ENCODE measurements at regions not wholly inside any gene's neighbourhood (a gene's known extent, or its start where the extent isn't known, plus 50 kb on each side); places are given as distances from the start of the nearest gene placed in this dataset.

DNA sequence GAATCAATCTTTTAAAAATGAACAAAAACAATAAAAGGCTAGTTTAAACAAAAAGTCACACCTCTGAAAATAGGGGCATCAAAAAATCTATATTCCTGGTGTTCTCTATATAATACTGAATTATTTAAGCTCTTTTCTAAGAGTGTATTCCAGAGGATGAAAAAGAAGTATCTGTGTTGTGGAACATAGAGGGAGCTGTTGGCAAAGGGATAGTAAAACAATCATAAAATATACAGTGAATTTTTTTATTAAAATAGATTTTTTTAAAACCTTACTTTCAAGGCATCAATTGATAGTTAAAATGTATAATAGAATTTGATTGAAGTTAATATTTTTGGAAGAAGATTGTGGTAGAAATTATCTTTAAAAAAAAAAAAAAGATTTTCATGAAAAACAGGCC lies 1409.1 kb upstream of the CELF2 start:
- DNase-seq (ENCODE audit: low spot score), result no peak
- TF ChIP-seq, protein P1, sequence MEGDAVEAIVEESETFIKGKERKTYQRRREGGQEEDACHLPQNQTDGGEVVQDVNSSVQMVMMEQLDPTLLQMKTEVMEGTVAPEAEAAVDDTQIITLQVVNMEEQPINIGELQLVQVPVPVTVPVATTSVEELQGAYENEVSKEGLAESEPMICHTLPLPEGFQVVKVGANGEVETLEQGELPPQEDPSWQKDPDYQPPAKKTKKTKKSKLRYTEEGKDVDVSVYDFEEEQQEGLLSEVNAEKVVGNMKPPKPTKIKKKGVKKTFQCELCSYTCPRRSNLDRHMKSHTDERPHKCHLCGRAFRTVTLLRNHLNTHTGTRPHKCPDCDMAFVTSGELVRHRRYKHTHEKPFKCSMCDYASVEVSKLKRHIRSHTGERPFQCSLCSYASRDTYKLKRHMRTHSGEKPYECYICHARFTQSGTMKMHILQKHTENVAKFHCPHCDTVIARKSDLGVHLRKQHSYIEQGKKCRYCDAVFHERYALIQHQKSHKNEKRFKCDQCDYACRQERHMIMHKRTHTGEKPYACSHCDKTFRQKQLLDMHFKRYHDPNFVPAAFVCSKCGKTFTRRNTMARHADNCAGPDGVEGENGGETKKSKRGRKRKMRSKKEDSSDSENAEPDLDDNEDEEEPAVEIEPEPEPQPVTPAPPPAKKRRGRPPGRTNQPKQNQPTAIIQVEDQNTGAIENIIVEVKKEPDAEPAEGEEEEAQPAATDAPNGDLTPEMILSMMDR (IDR thresholded peaks at IDR 0.05; ENCODE audit: extremely low read depth, missing control alignments), result no peak

DNA sequence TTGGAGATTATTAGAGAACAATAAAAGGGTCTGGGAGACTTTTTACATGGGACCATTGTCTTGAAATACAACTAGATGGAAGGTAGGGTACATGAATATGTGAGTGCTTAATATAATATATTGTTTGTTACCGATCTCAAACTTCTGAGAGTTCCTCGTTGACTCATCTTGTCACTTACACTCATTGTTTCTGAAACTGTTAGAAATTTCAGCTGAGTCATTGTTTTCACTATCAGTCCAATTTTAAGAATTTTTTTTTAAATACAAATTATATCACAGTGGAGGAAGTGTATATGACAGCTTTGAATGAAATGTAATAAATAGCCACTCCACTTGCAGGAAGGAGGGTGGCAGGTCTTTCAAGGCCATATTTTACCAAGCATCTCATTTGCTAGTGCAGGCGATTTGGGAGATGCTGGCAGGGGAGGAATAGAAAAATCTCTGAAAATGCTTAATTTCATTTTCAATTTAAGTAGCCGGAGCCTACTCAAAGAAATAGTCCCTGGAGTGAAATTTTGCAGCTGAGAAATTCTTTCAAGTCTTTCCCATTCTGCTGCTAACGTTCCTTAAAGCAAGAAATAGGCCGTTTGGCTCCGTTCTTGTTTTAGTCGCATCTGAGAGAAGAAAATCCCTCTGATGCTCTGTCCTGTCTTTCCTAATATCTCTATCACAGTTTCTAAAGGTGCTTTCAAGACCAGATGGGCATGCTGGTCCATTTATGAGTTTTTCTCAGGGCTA lies 1404.2 kb upstream of the CELF2 start:
- DNase-seq (ENCODE audit: low spot score), result peak; percentile 18
- TF ChIP-seq, protein P1 (IDR thresholded peaks at IDR 0.05; ENCODE audit: extremely low read depth, missing control alignments), result no peak

DNA sequence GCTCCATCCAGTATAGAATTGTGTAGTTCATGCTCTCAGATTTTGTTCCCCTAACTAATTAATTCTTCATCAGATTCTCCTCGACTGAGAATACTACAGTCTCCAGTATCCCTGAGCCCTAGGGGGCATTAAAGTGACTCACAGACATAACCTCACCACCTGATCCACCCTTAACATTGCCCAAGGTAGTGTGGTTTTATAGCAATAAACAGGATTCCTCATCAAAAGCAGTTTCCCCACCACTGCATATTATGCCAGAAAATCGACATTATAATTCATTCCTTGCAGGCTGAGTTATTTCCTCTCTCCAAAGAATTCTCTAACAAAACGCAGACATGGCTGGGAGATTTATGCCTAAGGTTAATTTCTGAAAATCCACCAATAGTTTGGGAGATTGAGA lies 1402.5 kb upstream of the CELF2 start:
- DNase-seq (ENCODE audit: low spot score), result no peak
- TF ChIP-seq, protein P1 (IDR thresholded peaks at IDR 0.05; ENCODE audit: extremely low read depth, missing control alignments), result no peak

- TF ChIP-seq, protein P1 (IDR thresholded peaks at IDR 0.05; ENCODE audit: extremely low read depth, missing control alignments), result no peak
- DNase-seq (ENCODE audit: low spot score), result no peak
Observed at GRCh38 chr10:9621216-9621615, 1396.5 kb upstream of the CELF2 start.

- DNase-seq (ENCODE audit: low spot score), result no peak
- TF ChIP-seq, protein P1 (IDR thresholded peaks at IDR 0.05; ENCODE audit: extremely low read depth, missing control alignments), result no peak
Observed at GRCh38 chr10:9625304-9625703, 1392.4 kb upstream of the CELF2 start.

DNA sequence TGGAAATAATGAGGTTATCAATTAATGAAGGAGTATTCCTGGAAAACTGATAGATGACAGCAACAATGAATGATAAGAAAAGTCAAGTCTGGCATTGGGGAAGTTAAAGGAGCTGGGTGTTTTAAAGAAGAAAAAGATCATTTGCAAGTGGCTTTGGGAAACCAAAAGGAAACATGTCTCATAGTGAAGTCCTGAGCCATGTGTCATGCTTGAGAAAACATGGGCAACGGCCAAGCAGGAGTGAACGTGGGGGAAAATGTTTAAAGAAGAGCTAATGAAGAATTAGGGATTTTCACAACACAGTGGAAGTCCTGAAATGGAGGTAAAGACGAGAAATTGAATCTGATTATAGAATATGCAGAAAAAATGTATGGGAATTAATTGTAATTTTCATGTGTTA lies 1383.2 kb upstream of the CELF2 start:
- DNase-seq (ENCODE audit: low spot score), result no peak
- TF ChIP-seq, protein P1 (IDR thresholded peaks at IDR 0.05; ENCODE audit: extremely low read depth, missing control alignments), result no peak

DNA sequence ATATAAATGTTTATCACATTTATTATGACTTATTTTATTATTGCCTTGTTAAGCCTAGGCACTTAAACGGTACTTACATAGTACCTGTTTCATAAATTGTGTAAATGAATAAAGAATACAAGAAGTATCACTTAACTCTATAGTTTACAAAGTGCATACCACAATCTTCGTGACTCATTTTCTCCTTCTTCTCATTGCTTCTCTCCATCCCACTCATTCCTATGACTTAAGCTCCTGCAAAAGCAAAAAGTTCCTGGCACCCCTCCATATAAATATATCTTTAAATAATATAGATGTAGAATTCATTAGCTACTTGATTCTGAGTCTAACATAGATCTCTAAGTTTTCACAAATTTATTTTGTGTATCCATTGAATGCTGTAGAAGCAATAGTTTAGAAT lies 1382.0 kb upstream of the CELF2 start:
- TF ChIP-seq, protein P1 (IDR thresholded peaks at IDR 0.05; ENCODE audit: extremely low read depth, missing control alignments), result no peak
- no peak for DNase-seq (ENCODE audit: low spot score)

All from GM20000 (cell line).